Hematopoietic multipotent progenitor cell treated with erythropoietin and hydrocortisone succinate and interleukin-3 and kit ligand, for 8 days (in vitro differentiated cells): ENCODE measurements at regions not wholly inside any gene's neighbourhood (a gene's known extent, or its start where the extent isn't known, plus 50 kb on each side); places are given as distances from the start of the nearest gene placed in this dataset.
A peak's percentile ranks its signal among the peaks of the same experiment; 100 is the strongest.
"Not testable (repeated sequence)": the region's sequence is repeated elsewhere in the genome, so short reads cannot be mapped to it uniquely, and the experiment has no call there.

ENCODE experiments used
- DNase-seq: peaks from one replicate; pipeline ENCODE4 v3.0.0-alpha.2; 2015

- DNase-seq = no peak
These were observed 144.8 kb upstream of the RGPD4 start for GRCh38 chr2:107681936-107682335.

- DNase-seq = no peak
These were observed 142.3 kb upstream of the RGPD4 start for GRCh38 chr2:107684421-107684820.

GRCh38 chr2:107685421-107685986, 141.2 kb upstream of the RGPD4 start:
- no peak for DNase-seq

- no peak for DNase-seq
These were observed 139.6 kb upstream of the RGPD4 start for GRCh38 chr2:107687073-107687472.

GRCh38 chr2:107688135-107688534, 138.6 kb upstream of the RGPD4 start:
- no peak for DNase-seq

- DNase-seq = no peak
These were observed 133.1 kb upstream of the RGPD4 start for GRCh38 chr2:107693604-107694003.

GRCh38 chr2:107694667-107695066, 132.0 kb upstream of the RGPD4 start:
- DNase-seq = no peak

GRCh38 chr2:107697385-107697784, 129.3 kb upstream of the RGPD4 start:
- DNase-seq = no peak

- peak; percentile 16 for DNase-seq
These were observed 127.8 kb upstream of the RGPD4 start for GRCh38 chr2:107698861-107699260.

GRCh38 chr2:107700073-107700472, 126.6 kb upstream of the RGPD4 start:
- DNase-seq = no peak

- DNase-seq = no peak
These were observed 114.8 kb upstream of the RGPD4 start for GRCh38 chr2:107711941-107712340.

GRCh38 chr2:107712857-107713256, 113.8 kb upstream of the RGPD4 start:
- DNase-seq = no peak

GRCh38 chr2:107717661-107718060, 109.0 kb upstream of the RGPD4 start:
- no peak for DNase-seq

- no peak for DNase-seq
These were observed 107.6 kb upstream of the RGPD4 start for GRCh38 chr2:107719141-107719540.

- no peak for DNase-seq
These were observed 106.9 kb upstream of the RGPD4 start for GRCh38 chr2:107719836-107720235.

- DNase-seq = no peak
These were observed 105.5 kb upstream of the RGPD4 start for GRCh38 chr2:107721178-107721577.

GRCh38 chr2:107721586-107721985, 105.1 kb upstream of the RGPD4 start:
- peak; percentile 62 for DNase-seq

- not testable (repeated sequence) for DNase-seq
These were observed 100.9 kb upstream of the RGPD4 start for GRCh38 chr2:107725824-107726223.

- no peak for DNase-seq
These were observed 99.4 kb upstream of the RGPD4 start for GRCh38 chr2:107727318-107727717.

GRCh38 chr2:107728586-107728985, 98.1 kb upstream of the RGPD4 start:
- no peak for DNase-seq

GRCh38 chr2:107729440-107729839, 97.3 kb upstream of the RGPD4 start:
- DNase-seq = no peak

GRCh38 chr2:107730898-107731297, 95.8 kb upstream of the RGPD4 start:
- DNase-seq = peak; percentile 47

GRCh38 chr2:107731435-107731834, 95.3 kb upstream of the RGPD4 start:
- no peak for DNase-seq

- no peak for DNase-seq
These were observed 91.5 kb upstream of the RGPD4 start for GRCh38 chr2:107735201-107735600.

- DNase-seq = no peak
These were observed 88.9 kb upstream of the RGPD4 start for GRCh38 chr2:107737756-107738155.

- no peak for DNase-seq
These were observed 88.4 kb upstream of the RGPD4 start for GRCh38 chr2:107738266-107738665.
